ENCODE measurements at regions not wholly inside any gene's neighbourhood (a gene's known extent, or its start where the extent isn't known, plus 50 kb on each side); places are given as distances from the start of the nearest gene placed in this dataset.

- H2AFZ ChIP-seq (ENCODE audit: low read length) = no peak overlapping the region
- H4K20me1 ChIP-seq (ENCODE audit: insufficient read depth, low read length, poor library complexity, severe bottlenecking) = no peaks in the 10 kb centered on the region
- no peaks in the 10 kb centered on the region for H3K9me3 ChIP-seq (ENCODE audit: insufficient read depth, low read depth, low read length)
- no peak overlapping the region for H3K4me2 ChIP-seq (ENCODE audit: low read depth, low read length, poor library complexity, severe bottlenecking)
- H3K9me2 ChIP-seq (replicated peaks; ENCODE audit: low read depth, low read length) = no peaks in the 10 kb centered on the region
- no peaks in the 10 kb centered on the region for H3K36me3 ChIP-seq (ENCODE audit: insufficient read depth, low read length)
- H3K27me3 ChIP-seq (ENCODE audit: insufficient read depth, low read length, poor library complexity, severe bottlenecking) = no peaks in the 10 kb centered on the region
- no peak overlapping the region for H3K4me3 ChIP-seq (ENCODE audit: low read length, poor library complexity, severe bottlenecking)
- H3K4me1 ChIP-seq (ENCODE audit: insufficient read depth, low read length, poor library complexity, severe bottlenecking) = peaks cover 45% of the 10 kb centered on the region
- TF ChIP-seq, protein P1, sequence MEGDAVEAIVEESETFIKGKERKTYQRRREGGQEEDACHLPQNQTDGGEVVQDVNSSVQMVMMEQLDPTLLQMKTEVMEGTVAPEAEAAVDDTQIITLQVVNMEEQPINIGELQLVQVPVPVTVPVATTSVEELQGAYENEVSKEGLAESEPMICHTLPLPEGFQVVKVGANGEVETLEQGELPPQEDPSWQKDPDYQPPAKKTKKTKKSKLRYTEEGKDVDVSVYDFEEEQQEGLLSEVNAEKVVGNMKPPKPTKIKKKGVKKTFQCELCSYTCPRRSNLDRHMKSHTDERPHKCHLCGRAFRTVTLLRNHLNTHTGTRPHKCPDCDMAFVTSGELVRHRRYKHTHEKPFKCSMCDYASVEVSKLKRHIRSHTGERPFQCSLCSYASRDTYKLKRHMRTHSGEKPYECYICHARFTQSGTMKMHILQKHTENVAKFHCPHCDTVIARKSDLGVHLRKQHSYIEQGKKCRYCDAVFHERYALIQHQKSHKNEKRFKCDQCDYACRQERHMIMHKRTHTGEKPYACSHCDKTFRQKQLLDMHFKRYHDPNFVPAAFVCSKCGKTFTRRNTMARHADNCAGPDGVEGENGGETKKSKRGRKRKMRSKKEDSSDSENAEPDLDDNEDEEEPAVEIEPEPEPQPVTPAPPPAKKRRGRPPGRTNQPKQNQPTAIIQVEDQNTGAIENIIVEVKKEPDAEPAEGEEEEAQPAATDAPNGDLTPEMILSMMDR (conservative IDR thresholded peaks at IDR 0.05; ENCODE audit: low read length) = no peak
- TF ChIP-seq EZH2phosphoT487 (IDR thresholded peaks at IDR 0.05; ENCODE audit: borderline replicate concordance) = no peak
- peaks cover 11% of the 10 kb centered on the region for H3F3A ChIP-seq (ENCODE audit: low read depth)
- no peak overlapping the region for H3K9ac ChIP-seq (ENCODE audit: low read depth, low read length, poor library complexity, severe bottlenecking)
- H3K79me2 ChIP-seq (ENCODE audit: insufficient read depth, low read length) = no peaks in the 10 kb centered on the region
Observed at GRCh38 chr15:95288626-95289025, 1041.9 kb upstream of the NR2F2 start.

DNA sequence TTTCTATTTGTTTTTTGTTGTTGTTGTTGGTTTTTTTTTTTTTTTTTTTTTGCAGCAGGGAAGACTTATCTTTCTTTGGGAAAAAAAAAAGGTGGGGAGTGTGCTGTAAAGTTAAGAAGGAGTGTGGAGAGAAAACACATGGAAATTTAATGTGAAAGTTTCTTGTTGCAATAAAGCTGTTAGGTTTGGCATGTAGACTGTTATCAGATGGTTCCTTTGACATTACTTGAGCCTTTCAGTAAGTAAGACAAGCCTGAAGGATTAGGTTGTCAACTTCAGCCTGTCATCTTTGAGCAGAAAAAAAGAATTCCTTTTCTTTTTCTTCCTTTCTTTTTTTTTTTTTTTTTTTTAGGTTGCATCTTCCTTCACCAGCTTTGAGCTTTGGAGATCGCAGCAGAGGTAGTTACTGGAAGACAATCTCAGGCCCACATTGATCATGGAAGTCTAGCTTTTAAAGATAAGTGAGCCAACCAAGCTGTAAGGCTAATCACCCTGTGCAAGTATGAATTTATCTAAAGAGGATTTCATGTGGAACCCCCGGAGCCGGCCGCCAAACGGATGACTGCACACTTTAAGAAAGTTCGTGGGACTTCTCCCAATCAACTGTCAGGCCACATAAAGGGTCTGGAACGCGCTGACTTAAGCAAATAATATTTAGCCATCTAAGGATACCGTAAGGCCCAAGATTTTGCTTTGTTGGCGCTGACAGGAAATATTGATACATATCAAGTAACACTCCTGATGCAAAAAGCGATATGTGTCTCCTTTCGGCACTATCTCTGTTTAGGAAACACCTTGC, 1040.1 kb upstream of the NR2F2 start:
- Histone ChIP-seq H3K9me2 (replicated peaks; ENCODE audit: low read depth, low read length) (no peaks in the 10 kb centered on the region), H3K9me3 (ENCODE audit: insufficient read depth, low read depth, low read length) (no peaks in the 10 kb centered on the region), H3K79me2 (ENCODE audit: insufficient read depth, low read length) (no peaks in the 10 kb centered on the region), H3F3A (ENCODE audit: low read depth) (peaks cover 4% of the 10 kb centered on the region), H4K20me1 (ENCODE audit: insufficient read depth, low read length, poor library complexity, severe bottlenecking) (no peaks in the 10 kb centered on the region), H3K9ac (ENCODE audit: low read depth, low read length, poor library complexity, severe bottlenecking) (no peak overlapping the region), H3K4me1 (ENCODE audit: insufficient read depth, low read length, poor library complexity, severe bottlenecking) (peaks cover 35% of the 10 kb centered on the region), H3K4me2 (ENCODE audit: low read depth, low read length, poor library complexity, severe bottlenecking) (no peak overlapping the region), H3K27me3 (ENCODE audit: insufficient read depth, low read length, poor library complexity, severe bottlenecking) (no peaks in the 10 kb centered on the region), H3K36me3 (ENCODE audit: insufficient read depth, low read length) (no peaks in the 10 kb centered on the region), H3K4me3 (ENCODE audit: low read length, poor library complexity, severe bottlenecking) (no peak overlapping the region), H2AFZ (ENCODE audit: low read length) (no peak overlapping the region)
- TF ChIP-seq, protein P1 (conservative IDR thresholded peaks at IDR 0.05; ENCODE audit: low read length) = no peak
- no peak for TF ChIP-seq EZH2phosphoT487 (IDR thresholded peaks at IDR 0.05; ENCODE audit: borderline replicate concordance)

- Histone ChIP-seq H3K4me2 (ENCODE audit: low read depth, low read length, poor library complexity, severe bottlenecking) (no peak overlapping the region), H3K36me3 (ENCODE audit: insufficient read depth, low read length) (no peaks in the 10 kb centered on the region), H3K9ac (ENCODE audit: low read depth, low read length, poor library complexity, severe bottlenecking) (no peak overlapping the region), H3F3A (ENCODE audit: low read depth) (no peaks in the 10 kb centered on the region), H2AFZ (ENCODE audit: low read length) (no peak overlapping the region), H3K9me2 (replicated peaks; ENCODE audit: low read depth, low read length) (no peaks in the 10 kb centered on the region), H3K4me3 (ENCODE audit: low read length, poor library complexity, severe bottlenecking) (no peak overlapping the region), H3K27me3 (ENCODE audit: insufficient read depth, low read length, poor library complexity, severe bottlenecking) (no peaks in the 10 kb centered on the region), H3K4me1 (ENCODE audit: insufficient read depth, low read length, poor library complexity, severe bottlenecking) (peaks cover 35% of the 10 kb centered on the region), H3K9me3 (ENCODE audit: insufficient read depth, low read depth, low read length) (no peaks in the 10 kb centered on the region), H4K20me1 (ENCODE audit: insufficient read depth, low read length, poor library complexity, severe bottlenecking) (no peaks in the 10 kb centered on the region), H3K79me2 (ENCODE audit: insufficient read depth, low read length) (no peaks in the 10 kb centered on the region)
- no peak for TF ChIP-seq EZH2phosphoT487 (IDR thresholded peaks at IDR 0.05; ENCODE audit: borderline replicate concordance)
- TF ChIP-seq, protein P1 (conservative IDR thresholded peaks at IDR 0.05; ENCODE audit: low read length) = peak; percentile 87
Observed at GRCh38 chr15:95291898-95292472, 1038.5 kb upstream of the NR2F2 start.
